ENCODE measurements at regions not wholly inside any gene's neighbourhood (a gene's known extent, or its start where the extent isn't known, plus 50 kb on each side); places are given as distances from the start of the nearest gene placed in this dataset.

DNA sequence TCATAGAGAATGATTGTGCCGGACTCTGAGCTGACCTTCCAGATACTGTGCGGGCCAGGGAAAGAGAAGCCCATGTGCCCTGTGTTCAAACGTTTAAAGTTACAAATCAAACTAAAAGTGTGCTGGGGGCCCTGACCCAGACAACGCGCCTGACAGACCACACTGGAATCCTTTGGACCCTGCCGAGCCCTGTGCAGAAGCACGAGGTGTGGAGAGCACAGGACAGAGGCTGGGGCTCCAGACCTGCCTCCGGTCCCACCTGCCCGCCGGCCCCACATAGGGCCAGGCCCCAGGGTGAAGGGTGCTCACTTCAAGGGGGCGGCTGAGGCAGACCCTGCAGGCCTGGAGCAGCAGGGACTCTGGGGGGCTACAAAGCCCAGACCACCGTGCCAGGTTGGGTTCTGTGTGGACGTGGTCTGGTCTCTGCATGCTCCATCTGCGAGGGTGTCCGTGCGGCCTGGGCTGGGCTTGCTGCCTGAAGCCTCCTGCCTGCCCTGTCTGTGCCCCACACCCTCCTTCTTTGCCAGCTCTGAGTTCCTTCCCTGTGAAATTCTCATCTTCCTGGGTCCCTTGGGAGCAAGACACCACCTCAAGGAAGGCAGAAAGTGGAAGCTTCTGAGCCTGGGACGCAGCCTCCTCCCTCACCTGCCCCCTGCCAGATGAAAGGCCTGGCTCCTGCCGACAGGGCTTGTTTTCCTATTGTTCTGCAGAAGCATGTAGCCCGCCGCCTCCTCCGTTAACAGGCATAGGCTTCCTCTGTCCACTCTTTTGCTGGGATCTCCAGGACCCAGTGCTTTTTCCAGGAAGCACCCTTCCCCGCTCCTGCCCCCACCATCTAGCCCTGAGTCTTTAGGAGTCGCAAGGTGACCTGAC lies 186.2 kb downstream of the ERMARD start:
- DNase-seq (ENCODE audit: low read depth in 1 of 2, low spot score in 1 of 2) = no peak

DNA sequence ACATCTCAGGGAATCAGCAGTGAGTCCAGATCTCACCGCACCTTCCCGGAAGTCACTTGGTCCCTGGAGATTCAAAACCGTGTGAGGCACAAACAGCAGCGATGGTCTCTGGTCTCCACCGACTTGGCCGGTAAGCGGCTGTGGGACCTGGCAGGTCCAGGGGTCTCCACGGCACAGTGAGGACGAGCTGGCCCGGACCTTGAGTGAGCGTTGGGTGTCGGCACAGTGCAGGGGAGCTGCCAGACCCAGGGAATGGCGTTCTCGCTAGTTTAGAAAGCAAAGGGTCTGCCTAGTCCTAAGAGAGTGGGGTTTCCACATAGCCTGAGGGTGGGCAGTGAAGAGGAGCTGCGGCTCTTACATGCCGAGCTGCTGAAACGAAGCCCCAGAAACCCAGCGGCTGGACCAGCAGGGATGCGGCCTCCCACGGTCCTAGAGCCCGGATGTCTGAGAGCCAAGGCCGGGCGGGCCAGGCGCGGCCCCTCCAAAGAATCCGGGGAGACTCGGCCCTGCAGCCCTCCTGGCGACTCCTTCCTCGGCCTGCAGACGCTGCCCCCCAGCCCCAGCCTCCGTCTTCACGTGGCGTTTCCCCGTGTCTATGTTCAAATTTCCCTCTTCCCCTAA lies 185.0 kb downstream of the ERMARD start:
- DNase-seq (ENCODE audit: low read depth in 1 of 2, low spot score in 1 of 2) = no peak

DNA sequence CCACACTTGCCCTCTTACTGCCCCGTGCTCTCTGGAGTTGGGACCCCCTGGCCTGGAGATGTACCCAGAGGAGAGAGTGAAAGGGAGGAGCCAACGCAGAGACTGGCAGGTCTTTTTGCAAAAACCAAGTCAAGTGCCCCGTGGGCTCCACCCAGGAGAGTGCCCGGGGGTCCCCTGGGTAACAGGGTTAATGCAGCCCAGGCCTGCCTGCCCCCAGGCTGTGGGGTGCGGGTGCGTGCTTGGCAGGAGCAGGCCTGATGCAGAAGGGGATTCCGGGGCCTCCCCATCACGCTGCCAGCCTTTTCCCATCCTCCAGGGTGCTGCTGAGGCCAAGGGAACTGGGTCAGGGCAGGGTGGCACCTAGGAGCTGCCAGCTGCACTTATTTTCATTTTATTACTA lies 184.4 kb downstream of the ERMARD start:
- no peak for DNase-seq (ENCODE audit: low read depth in 1 of 2, low spot score in 1 of 2)

DNA sequence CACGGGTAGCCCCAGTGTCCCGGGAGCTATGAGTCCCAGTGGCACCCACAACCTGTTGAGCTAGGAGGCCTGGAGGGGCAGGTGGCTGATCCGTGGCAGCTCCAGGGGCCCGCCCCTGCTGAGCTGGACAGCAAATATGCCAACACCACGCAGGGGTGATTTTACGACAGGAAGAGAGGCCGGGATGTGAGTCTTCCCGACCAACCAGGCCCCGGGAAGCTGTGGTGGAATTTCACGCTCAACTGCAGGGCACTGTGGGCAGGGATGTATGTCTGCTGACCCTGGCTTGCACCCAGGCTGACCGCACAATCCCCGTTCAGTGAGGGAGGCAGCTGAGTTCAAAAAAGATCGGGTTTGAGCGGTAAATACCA lies 183.9 kb downstream of the ERMARD start:
- no peak for DNase-seq (ENCODE audit: low read depth in 1 of 2, low spot score in 1 of 2)

DNA sequence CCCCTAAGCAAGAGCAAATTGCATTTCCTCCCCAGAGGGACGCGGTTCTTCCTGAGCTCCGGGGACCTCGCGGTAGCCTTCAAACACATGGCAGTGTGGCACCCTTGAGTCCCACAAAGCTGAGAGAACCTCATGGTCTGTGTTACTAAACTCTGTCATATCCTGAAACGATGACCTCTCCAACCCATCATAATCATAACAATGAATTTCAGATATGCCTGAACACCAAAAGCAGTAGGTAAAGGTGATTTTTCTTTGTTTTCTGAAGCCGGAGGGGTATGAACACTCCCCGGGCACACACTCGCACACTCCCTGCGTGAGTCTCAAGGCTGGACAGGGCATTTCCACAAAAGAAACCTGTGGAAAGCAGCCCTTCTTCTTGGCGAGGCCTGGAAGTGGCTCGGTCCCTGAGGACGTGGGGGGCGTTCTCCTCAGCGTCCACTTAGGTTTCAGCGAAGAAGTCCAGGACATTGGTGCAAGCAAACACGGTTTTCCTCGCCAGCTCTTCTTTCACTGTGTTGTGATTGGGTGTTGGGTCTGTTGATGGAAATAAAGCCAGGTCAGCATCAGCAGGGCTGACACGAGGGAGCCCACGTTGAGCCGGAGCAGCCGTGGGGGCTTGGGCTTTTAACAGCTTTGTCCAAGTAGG lies 183.4 kb downstream of the ERMARD start:
- DNase-seq (ENCODE audit: low read depth in 1 of 2, low spot score in 1 of 2) = no peak

DNA sequence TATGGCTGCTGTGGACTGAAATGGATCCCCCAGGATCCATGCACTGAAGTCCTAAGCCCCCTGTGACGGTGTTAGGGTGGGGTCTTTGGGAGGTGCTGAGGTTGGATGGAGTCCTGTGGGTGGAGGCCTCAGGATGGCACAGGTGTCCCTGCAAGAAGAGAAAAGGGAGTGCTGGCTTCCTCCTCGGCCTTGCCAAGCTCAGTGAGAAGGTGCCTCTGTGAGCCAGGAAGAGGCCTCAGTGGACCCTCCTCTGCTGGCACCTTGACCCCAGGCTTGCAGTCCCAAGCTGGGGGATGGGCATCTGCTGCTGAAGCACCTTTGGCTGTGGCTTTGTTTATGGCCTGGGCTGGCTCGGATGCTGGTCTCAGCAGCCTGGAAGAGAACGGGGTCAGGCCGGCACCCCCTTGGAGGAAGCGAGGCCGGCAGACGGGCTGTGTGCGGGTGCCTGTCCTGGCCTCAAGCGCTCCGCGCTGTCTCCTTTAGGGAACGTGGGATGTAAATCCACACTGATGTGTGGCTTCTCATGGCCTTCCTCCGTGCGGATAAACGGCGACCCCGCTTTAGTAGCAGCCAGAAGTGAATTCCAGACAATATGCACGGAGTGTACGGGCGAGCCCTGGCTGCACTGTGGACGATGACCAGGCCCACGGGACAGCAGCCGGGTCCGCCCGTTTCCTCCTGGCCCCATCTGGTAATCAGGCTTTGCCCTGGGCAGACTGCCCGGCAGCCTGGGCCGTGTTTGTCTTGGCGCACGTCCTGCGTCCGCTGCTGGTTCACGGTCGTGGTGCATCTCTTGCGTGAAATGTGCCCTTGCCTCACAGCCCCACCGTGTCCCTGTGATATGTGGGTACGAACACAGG lies 182.6 kb downstream of the ERMARD start:
- DNase-seq (ENCODE audit: low read depth in 1 of 2, low spot score in 1 of 2) = no peak

DNA sequence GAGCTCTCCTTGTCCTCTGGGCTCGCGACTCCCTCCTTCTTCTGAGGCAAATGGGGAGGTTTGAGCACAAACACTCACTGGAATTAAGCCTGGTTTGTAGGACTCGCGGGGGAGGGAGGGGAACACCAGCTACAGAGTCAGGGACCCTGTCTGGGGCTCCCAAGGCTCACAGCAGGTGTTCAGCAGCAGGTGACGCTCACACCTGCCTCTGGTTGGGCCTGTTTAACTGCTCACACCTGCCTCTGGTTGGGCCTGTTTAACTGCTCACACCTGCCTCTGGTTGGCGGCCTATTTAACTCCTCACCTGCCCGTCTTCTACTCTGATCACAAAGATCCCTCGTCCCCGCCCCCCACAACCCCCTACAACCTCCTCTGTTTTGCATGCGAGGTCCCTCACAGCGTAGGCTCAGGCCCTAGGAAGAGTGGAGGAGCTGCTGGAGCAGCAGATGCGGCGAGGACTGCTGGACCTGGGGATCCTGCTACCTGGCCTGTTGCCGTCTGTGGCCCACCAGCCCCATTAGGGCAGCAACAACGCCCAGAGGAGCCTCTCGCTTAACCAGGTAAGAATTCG lies 181.9 kb downstream of the ERMARD start:
- no peak for DNase-seq (ENCODE audit: low read depth in 1 of 2, low spot score in 1 of 2)

DNA sequence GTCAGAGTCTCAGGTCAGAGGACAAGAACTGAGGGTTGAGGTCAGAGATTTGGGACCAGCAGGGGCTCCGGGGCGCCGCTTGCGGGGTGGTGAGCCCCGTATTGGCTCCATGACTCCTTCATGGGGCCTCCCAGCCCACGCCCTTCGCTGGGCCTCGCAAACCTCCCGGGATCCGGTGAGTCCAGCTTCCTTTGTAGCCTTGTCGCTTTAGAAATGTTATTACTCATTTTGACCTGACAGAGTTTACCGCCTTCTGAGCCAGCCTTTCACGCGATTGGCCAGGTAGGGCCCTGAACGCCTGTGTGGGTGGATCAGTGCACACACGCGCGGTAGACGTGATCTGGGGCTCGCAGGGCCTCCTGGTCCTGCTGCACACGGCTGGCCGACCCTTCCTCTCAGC lies 181.1 kb downstream of the ERMARD start:
- DNase-seq (ENCODE audit: low read depth in 1 of 2, low spot score in 1 of 2) = no peak

DNA sequence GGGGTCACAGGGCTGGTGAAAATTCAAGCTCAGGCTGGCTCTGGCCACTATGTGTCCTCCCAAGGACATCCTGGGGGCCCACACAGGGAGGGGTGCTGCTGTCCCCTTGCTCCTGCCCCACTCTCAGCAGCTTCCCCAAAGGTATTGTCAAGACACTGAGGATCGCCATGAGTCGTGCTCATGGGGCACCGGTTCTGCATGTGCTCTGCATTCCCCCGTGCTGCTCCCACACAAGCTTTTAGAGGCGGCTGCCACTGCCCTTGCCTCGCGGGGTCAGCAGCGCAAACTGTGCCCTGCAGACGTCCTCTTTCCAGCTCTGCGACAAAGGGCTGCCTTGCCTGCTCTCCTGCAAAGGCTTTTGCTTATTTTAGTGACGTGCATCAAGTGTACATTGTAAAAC lies 179.8 kb downstream of the ERMARD start:
- DNase-seq (ENCODE audit: low read depth in 1 of 2, low spot score in 1 of 2) = no peak

DNA sequence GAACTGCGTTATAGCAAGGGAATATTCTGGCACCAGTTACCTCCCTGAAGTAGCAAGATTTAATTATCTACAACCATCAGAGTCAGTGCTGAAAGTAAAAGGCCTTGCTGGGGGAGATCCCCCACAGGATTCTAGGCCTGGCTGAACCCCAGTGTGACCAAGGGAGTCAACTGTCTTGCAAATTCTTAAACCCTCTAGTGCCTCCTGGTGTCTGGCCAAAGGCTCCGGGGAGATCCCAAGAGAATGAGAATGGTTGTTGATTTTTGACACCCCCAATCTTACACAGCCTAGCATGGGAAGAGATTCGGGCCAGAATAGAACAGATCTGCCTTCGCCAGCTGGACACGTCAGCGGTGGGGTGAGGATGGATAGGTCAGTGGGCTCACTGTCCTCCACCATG lies 179.4 kb downstream of the ERMARD start:
- DNase-seq (ENCODE audit: low read depth in 1 of 2, low spot score in 1 of 2) = no peak

DNA sequence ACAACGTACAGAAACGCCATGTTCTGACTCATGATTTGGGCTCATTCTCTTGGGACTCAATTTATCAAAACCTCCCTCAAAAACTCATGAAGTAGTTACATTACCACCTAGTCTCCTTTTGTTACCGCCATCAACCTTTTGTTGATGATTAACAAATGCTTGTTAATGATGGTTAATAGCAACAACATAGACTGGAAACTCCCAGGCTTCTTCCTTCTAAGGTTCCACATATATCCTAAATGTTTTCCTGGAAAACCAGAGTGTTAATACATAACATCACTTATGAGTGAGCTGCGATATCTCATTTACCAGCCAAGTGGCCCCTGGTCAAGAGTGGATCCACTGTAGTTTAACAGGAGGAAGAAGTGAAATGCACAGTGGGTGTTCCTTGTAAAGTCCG lies 176.3 kb downstream of the ERMARD start:
- no peak for DNase-seq (ENCODE audit: low read depth in 1 of 2, low spot score in 1 of 2)

DNA sequence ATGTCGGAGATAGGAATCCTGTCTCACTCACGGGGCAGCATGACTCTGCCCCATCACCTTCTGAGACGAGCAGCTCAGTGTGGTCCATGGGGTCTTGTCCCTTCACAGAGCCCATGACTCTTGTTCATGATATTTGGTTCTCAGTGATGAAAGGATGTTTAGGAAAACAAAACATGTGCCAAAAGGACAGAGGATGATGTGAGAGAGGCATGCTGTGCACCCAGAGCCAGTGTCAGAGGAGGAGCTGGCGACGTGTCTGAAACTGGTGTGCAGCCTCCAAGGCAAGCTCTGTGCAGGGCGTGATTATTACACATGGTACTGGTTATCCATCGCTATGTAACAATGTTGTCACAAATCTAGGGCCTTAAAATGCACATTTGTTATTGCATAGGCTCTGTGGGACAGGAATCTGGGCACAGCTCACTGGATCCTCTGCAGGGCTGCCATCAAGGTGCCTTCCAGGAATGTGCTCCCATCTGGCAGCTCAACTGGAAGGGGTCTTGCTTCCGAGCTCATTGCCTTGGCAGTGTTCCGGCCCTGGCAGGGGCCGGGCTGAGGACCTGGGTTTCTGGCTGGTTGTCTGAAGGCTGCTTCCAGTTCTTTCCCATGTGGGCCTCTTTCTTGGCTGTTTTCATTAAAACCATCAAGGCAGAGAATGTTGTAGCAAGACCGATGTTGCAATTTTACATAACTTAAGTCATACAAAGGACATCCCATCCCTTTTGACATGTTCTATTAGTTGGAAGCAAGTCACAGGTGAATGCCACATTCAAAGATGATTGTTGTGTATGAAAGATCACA lies 175.4 kb downstream of the ERMARD start:
- DNase-seq (ENCODE audit: low read depth in 1 of 2, low spot score in 1 of 2) = no peak

DNA sequence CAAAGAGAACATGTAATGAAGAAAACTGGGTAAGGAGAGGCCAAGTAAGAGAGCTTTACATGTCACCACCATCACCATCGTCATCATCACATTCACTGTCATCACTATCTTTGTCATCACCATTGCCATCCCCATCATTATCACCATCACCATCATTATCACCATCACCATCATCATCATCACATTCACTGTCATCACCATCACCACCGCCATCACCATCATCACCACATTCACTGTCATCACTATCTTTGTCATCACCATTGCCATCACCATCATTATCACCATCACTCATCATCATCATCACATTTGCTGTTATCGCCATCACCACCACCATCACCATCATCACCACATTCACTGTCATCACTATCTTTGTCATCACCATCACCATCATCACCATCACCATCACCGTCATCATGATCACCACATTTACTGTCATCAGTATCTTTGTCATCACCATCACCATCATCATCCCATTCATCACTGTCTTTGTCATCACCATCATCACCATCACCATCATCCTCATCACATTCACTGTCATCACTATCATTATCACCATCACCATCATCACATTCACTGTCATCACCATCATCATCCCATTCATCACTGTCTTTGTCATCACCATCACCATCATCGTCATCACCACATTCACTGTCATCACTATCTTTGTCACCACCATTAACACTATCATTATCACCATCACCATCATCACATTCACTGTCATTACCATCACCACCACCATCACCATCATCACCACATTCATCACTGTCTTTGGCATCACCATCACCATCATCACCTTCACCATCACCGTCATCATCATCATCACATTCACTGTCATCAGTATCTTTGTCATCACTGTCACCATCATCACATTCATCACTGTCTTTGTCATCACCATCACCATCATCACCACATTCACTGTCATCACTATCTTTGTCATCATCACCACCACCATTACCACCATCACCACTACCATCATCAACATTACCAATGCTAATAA lies 172.3 kb downstream of the ERMARD start:
- DNase-seq (ENCODE audit: low read depth in 1 of 2, low spot score in 1 of 2) = no peak

DNA sequence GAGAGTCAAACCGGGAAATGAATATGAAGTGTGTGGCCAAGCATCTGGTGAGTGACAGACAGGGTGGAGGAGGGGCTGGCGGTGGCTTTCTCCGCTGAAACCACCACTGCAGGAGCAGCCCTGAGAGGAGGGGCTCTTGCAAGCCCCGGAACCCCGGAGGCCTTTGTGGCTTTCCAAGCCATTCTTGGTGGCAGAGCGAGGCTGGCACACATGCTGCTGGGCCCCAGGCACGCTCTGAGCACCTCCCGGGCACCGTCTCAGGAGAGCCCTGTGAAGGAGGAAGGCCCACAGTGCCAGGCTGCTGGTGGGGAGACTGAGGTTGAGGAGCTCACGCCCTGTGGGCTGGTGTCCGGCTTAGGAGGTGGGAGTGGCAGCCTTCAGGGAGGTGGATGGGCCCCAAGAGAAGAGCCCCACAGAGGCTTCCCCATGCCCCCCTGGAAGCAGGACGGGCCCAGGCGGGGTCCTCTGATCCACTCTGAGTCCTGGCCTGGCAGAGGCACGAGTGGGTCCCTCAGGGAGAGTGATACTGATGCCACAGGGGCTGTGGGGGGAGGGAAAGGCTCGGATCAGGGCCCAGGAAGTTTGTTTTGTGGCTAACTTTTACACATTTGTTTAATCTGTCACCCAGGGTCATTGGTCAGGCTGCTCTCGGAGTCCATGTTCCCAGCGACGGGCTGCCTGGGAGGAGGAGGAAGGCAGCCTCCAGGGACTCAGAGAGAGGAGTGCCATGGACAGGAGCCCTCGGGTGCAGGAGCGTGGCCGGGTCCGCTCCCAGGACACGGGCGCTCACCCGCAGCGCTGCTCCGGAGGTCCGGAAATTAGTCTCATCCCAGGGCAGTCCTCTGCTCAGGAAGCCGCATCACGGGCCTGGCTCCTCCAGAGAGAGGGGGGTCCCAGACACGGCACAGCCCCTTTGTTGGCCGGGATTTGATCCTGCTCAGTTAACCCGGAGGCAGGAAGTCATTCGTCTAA lies 170.7 kb downstream of the ERMARD start:
- no peak for DNase-seq (ENCODE audit: low read depth in 1 of 2, low spot score in 1 of 2)

DNA sequence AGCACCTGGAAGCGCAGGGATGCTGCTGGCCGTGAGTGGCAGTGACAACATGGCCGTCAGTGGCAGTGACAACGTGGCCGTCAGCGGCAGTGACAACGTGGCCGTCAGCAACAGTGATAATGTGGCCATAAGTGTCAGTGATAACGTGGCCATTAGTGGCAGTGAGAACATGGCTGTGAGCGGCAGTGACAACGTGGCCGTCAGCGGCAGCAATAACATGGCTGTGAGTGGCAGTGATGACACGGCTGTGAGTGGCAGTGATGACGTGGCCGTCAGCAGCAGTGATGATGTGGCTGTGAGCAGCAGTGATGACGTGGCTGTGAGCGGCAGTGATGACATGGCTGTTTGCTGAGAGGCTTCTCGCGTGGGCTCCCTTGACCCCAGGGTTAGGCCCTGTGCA lies 169.8 kb downstream of the ERMARD start:
- DNase-seq (ENCODE audit: low read depth in 1 of 2, low spot score in 1 of 2) = no peak

DNA sequence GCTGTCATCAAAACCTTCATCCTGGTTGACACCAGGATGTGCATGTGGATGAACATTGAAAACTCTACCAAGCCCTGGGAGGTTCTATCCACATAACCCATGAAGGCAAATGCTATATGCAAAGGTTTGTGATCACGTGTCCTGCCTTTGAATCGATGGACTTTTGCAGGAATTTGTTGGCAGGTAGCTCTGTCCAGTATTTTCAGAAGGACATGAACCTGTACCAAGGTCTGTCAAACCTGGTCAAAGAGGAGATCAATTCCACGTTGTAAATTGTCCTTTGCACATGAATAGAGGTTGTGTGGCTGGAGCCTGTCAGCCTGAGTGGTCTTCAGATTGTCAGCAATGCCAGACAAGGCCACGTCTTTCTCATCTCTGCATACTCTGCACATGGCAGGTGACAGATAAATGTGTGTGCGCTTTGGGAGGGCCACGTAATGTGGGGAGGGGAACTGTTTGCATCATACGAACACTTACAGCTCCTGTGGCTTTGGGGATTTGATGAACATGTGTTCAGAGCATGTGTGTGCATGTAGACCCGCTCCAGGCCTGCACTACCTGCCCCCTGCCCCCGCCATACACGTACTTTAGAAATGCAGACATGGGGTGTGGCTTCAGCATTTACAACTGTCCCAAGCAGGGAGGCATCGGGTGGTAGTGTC lies 169.1 kb downstream of the ERMARD start:
- no peak for DNase-seq (ENCODE audit: low read depth in 1 of 2, low spot score in 1 of 2)

DNA sequence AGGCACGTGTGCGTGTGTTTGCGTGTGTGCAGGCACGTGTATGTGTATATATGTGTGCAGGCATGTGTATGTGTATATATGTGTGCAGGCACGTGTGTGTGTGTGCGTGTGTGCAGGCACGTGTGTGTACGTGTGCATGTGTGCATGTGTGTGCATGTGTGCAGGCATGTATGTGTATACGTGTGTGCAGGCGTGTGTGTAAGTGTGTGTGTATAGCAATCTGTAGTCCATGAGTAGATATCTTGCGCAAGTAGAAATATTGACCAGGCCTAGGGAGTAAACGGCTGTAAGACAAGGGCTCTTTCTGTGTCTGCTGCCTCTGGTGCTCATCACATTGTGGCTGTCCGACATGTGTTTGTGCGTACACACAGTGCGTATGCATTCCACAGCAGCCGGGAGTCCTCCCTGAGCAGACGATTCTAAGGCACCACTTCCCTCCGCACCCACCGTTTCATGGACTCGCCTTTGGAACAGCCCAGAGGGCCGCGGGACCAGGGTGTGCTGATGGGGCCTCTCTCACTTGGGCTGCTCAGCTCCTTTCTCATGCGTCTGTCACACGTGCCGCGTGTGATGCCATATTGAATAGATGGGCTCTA lies 167.6 kb downstream of the ERMARD start:
- no peak for DNase-seq (ENCODE audit: low read depth in 1 of 2, low spot score in 1 of 2)

Data from activated T-helper 1 cell treated with anti-CD3 and anti-CD28 coated beads, Interleukin-2, amount 50 U/mL, for 16 hours (primary cell).